Nucleus accumbens (tissue), 56 donors: ENCODE measurements at regions not wholly inside any gene's neighbourhood (a gene's known extent, or its start where the extent isn't known, plus 50 kb on each side); places are given as distances from the start of the nearest gene placed in this dataset.

ENCODE experiments used
- DNase-seq, 56 donors: peaks; one replicate each; lab custom pipeline; 2025; lab: John Stamatoyannopoulos, UW

- DNase-seq, result no peak
Measured at GRCh38 chr5:164708831-164709230, 1203.4 kb downstream of the MAT2B start.

DNA sequence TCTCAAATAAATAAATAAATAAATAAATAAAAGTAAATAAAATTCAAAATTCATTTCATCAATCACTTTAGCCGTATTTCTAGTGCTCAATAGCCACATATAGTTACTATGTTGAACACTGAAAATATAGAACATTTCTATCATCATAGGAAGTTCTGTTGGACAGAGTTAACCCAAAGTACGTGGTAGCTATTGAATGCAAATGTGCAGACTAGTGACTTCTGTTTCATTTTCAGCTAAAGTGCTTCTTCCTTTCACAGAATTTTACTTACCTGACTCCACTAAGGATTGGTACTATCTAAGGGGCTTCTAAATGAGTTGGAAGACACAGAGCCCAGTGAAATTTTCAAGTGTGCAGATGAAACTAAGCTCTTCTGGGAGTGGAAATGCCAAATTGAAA is 1208.3 kb downstream of the MAT2B start:
- DNase-seq, result no peak

- no peak for DNase-seq
Measured at GRCh38 chr5:164721116-164721515, 1215.7 kb downstream of the MAT2B start.

DNA sequence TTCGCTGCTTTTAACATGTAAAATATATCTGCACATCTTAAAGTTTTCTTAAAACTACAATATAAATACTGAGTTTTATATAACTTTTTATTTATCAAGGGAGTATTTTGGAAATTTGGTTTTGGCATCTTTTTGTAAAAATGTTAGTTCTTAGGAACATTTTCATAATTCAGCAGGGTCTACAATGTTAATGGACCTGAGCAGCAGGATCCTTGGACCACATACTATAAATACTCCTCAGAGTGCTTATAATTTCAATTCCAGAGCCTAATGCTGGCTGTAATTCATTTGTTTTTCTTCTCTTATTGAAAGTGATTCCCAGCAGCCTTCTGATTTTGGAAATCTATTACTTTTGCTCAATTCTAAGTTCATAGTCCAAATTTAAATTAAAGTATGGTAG is 1216.2 kb downstream of the MAT2B start:
- DNase-seq, result no peak

DNA sequence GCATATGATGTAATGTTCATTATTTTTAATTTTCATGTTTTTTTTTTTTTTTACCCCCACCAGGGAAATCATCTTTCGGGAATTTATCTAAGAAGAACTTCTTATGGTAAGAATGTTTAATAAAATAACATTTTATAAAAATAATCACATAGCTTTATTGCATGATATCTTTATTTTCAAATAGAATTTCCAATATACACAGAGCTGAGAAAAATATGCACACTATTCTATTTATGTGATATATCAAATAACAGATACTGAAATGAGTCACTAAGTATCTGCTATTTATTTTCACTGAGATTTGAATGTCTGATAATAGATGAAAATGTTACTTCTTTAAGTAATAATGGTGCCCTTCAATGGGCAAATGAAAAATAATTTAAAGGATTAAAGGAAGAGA is 1217.3 kb downstream of the MAT2B start:
- no peak for DNase-seq

DNA sequence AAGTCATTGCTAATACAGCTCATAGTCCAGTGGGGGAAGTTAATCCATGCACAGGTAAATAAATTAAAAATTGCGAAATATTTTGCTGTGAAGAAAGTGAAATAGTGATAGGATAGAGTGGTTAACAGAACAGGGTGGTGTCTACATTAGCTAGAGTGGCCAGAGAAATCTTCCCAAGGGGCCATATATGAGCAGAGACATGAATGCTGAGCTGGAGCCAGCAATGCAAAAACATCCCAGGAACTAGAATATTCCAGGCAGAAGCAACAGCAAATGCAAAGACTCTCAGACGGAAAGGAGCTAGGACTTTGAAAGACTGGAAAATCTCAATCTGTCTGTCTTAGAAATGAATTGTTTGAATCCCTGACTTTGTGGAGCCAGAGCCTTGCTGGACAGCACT is 1221.6 kb downstream of the MAT2B start:
- no peak for DNase-seq

DNA sequence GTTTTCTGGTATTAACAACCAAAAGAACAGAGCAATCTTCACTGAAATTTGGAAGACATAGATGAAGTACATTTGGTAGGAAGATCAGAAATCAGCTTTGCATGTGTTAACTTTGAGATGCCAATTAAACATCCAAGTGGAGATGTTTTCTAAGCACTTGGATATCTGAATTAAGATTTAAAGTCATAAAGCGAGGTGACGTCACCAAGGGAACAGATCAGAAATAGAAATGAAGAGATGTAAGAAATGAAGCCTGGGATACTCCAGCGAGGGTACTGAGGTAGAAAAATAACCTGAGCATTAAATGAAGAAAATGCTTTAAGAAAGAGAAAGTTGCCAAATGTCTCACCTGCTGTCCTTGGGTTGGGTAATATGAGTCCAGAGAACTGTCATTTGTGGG is 1223.3 kb downstream of the MAT2B start:
- DNase-seq, result no peak

DNA sequence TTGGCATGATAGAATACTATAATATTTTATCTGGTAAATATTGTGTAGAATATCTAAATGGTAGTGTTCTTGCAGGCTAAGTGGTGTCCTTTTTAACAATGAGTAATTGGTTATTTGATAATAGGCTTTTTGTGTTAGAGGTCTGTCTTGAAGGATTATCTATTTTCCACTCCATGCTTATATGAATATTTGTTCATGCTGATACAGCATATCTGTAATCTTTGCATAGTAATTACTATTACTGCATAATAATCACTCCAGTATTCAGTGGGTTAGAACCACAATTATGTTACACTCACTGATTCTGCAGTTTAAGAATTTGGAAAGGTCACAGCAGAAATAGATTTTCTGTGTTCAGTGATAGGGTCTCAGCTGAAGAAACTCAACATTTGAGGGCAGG is 1229.9 kb downstream of the MAT2B start:
- DNase-seq, result no peak

- no peak for DNase-seq
Measured at GRCh38 chr5:164741376-164741775, 1236.0 kb downstream of the MAT2B start.

DNA sequence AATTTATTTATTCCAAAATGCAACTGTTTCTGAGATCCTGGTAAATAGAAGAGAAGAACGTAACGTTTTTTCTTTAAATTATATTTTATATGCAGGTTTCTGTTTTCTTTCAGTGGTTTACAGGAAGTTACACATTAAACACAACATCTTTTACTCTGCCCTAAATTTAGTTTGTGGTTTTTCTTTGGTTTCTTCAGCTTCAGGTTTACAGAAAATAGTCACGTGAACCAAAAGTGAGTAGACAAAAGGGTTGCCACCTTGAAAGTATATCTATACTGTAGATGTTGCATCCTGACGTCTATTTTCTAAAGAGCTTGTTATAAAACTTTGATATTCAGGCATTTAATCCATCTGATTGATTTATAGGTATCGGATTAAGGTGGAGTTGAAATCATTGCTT is 1236.6 kb downstream of the MAT2B start:
- no peak for DNase-seq

- DNase-seq, result no peak
Measured at GRCh38 chr5:164746723-164747122, 1241.3 kb downstream of the MAT2B start.

- DNase-seq, result no peak
Measured at GRCh38 chr5:164747371-164747770, 1242.0 kb downstream of the MAT2B start.

DNA sequence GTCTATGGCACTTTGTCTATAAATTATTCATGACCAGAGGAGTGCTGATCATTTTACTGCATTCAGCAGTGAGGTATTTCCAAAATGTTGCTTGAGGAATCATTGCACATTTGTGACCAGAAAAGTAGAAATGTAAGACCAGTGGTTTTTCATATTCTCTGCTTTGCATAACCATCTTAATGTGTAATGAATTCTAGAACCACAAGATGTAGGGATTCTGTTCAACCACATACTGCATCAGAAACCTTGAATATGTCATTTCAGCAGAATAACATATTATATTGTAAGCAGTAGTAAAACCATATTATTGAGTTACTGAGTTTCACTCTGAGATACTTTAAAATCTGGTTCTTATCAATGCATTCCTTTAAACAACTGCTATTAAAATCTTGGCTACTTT is 1243.4 kb downstream of the MAT2B start:
- no peak for DNase-seq

DNA sequence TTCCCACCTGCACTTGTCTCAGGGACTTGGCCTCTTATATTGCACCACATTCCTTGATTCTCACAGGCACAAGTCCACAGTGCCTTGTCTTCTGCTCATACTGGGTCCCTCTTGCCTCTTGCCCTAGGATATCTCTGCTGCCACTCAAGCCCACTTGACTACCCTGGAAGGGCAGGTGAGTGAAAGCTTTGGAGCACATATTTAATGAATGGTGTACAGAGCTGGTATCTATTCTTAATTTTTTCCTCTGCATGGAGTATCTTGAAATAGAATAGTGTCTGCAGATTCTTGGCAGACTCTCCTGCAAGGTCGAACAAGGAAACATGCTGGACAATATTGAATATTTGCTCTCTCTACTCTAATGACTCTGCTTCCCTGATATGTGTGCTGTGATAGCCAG is 1248.0 kb downstream of the MAT2B start:
- DNase-seq, result no peak

DNA sequence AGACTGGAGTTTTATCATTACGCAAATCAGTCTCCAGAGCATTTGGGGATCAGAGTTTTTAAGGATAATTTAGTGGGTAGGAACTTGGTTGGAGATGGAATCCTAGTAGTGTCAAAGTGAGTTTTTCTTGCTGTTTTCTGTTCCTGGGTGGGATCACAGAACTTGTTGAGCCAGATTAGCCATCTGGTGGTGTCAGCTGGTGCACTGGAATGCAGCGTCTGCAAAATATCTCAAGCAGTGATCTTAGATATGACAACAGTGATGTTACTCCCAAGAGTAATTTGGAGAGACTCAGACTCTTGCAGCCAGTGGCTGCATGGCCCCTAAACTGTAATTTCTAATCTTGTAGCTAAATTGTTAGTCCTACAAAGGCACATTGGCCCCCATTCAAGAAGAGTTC is 1257.8 kb downstream of the MAT2B start:
- DNase-seq, result no peak

GRCh38 chr5:164772122-164772521 is 1266.7 kb downstream of the MAT2B start:
- no peak for DNase-seq

- DNase-seq, result no peak
Measured at GRCh38 chr5:164784230-164784629, 1278.8 kb downstream of the MAT2B start.

- DNase-seq, result no peak
Measured at GRCh38 chr5:164798110-164798509, 1292.7 kb downstream of the MAT2B start.

GRCh38 chr5:164799391-164799790 is 1294.0 kb downstream of the MAT2B start:
- no peak for DNase-seq

DNA sequence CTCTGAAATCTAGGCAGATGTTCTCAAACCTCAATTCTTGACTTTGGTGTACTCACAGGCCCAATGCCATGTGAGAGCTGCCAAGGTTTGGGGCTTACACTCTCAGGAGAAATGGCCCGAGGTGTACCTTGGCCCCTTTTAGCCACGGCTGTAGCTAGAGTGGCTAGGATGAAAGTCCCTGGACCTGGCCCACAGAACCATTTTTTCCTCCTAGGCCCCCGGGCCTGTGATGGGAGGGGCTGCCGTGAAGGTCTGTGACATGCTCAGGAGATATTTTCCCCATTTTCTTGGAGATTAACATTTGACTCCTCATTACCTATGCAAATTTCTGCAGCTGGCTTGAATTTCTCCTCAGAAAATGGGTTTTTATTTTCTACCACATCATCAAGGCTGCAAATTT is 1296.5 kb downstream of the MAT2B start:
- no peak for DNase-seq

DNA sequence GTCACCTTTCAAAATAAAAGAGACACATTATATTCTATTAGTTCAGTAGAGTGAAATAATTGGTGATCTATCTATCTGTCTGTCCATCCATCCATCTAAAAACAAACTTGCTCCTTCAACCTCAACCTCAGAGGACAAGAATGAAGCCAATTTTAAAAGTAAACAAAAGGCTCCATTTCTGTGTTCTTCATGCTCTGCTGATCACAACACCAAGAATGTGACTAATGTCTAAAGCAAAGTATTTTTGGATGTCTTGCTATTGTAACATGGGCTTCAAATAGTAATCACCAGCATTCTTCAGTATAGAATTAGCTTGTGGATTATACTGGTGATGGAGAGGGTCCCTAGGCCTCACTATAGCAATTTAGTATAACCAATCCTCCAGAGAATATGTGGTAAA is 1304.4 kb downstream of the MAT2B start:
- DNase-seq, result no peak

GRCh38 chr5:164818445-164818844 is 1313.0 kb downstream of the MAT2B start:
- DNase-seq, result peak in 2 of 56 donors; percentile 4

GRCh38 chr5:164824671-164825070 is 1319.3 kb downstream of the MAT2B start:
- DNase-seq, result no peak

- peak in 3 of 56 donors; percentile 5 for DNase-seq
Measured at GRCh38 chr5:164832516-164832915, 1327.1 kb downstream of the MAT2B start.
